Gastrocnemius medialis (tissue), 4 donors: ENCODE measurements at regions not wholly inside any gene's neighbourhood (a gene's known extent, or its start where the extent isn't known, plus 50 kb on each side); places are given as distances from the start of the nearest gene placed in this dataset.

Experiments used
- CTCF ChIP-seq, 5 experiments: fragments of 450-650 bp in 3 of 5; fragments of 200-600 bp in 2 of 5; sonication (generic) in 2 of 5; IDR thresholded peaks in 4 of 5; conservative IDR thresholded peaks in 1 of 5; 1 replicate in 4 of 5; 2 replicates in 1 of 5; pipeline ENCODE4 v1.5.1; 2016 to 2019; ENCODE audit warnings: antibody characterized with exemption in 5 of 5, mild to moderate bottlenecking in 3 of 5, moderate library complexity in 3 of 5
- POLR2A ChIP-seq, 2 donors: fragments of 450-650 bp; IDR thresholded peaks; one replicate each; pipeline ENCODE4 v1.6.1; 2017; ENCODE audit warnings: antibody characterized with exemption in 2 of 2, mild to moderate bottlenecking in 2 of 2, moderate library complexity in 2 of 2

DNA sequence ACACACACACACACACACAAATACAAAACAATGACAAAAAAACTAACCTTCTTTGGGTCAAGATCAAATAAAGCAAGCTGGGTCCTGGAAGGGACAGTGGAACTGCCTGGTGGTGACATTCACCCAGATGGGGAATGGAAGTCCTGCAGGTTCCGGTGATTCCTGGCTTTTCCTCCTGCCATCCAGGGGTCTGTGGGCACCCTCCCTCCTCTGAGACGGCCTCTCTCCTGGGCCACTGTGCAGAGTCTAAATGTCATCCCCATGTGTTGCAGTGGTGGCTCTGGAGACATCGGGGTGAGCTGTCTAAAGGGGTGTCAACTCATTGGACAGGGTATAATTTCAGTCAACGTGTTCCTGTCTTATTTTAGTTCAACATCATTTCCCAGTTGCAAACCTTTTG, 248.2 kb downstream of the ZNF536 start:
- TF ChIP-seq CTCF (IDR thresholded peaks at IDR 0.05 in 4 of 5, conservative IDR thresholded peaks at IDR 0.05 in 1 of 5) (no peak), POLR2A (IDR thresholded peaks at IDR 0.05) (no peak)
